ENCODE measurements at regions not wholly inside any gene's neighbourhood (a gene's known extent, or its start where the extent isn't known, plus 50 kb on each side); places are given as distances from the start of the nearest gene placed in this dataset.

DNA sequence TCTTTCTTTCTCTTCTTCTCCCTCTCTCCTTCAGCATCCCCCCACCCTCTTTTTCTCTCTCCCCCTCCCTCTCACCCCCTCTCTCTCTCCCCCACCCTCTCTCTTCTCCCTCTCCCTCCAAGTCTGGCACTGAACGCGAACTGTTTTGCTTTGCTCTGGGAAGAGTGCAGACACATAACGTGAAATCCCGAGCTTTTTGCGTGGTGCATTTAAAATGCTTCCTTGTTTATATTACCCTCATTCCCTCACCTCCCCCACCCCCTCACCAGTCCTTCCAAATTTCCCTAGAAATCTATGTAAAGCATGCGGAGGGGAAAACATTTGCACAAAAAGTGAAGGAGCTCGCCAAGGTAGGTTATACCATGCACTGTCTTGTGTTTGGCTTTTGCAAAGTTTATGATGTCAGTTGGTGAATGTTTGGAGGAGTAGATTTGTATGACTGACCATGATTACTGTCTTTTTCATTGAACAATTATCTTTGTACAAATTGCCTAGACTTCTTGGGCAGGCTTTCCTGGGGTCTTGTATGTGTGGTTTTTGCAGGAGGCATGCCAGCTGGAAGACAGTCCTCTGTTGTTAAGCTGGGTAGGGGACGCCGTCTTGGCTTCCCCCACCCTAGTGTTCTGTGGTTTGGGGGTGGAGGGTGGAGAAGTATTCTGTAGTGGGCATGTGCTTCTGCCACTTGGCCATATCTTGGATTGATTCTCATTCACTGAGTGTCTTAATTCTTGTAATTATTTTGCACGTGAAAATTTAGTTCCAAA, 123.7 kb upstream of the HSD17B12 start:
- TF ChIP-seq EZH2phosphoT487 (IDR thresholded peaks at IDR 0.05; ENCODE audit: unreplicated experiment) (no peak), POLR2AphosphoS5 (IDR thresholded peaks at IDR 0.05; ENCODE audit: low read depth) (no peak), CREB1 (CRISPR knock-in tag; IDR thresholded peaks at IDR 0.05; ENCODE audit: low read depth) (no peak)
- TF ChIP-seq, protein P1, sequence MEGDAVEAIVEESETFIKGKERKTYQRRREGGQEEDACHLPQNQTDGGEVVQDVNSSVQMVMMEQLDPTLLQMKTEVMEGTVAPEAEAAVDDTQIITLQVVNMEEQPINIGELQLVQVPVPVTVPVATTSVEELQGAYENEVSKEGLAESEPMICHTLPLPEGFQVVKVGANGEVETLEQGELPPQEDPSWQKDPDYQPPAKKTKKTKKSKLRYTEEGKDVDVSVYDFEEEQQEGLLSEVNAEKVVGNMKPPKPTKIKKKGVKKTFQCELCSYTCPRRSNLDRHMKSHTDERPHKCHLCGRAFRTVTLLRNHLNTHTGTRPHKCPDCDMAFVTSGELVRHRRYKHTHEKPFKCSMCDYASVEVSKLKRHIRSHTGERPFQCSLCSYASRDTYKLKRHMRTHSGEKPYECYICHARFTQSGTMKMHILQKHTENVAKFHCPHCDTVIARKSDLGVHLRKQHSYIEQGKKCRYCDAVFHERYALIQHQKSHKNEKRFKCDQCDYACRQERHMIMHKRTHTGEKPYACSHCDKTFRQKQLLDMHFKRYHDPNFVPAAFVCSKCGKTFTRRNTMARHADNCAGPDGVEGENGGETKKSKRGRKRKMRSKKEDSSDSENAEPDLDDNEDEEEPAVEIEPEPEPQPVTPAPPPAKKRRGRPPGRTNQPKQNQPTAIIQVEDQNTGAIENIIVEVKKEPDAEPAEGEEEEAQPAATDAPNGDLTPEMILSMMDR (conservative IDR thresholded peaks at IDR 0.05; ENCODE audit: low read depth in 2 of 2), result no peak

All from GM23338 (cell line).